Progenitor cell of endocrine pancreas (in vitro differentiated cells): ENCODE measurements at regions not wholly inside any gene's neighbourhood (a gene's known extent, or its start where the extent isn't known, plus 50 kb on each side); places are given as distances from the start of the nearest gene placed in this dataset.
"Not testable (repeated sequence)": the region's sequence is repeated elsewhere in the genome, so short reads cannot be mapped to it uniquely, and the experiment has no call there.

ENCODE experiments used
- DNase-seq: peaks from one replicate; pipeline ENCODE4 v3.0.0; 2021; ENCODE audit warnings: low spot score; ENCODE audit not compliant: unreplicated experiment
- H3K27ac Mint-ChIP-seq: 2 replicates; pipeline ENCODE4 v1.8.0; 2021; ENCODE audit warnings: mild to moderate bottlenecking, moderate library complexity, mixed read lengths
- H3K27me3 Mint-ChIP-seq: 2 replicates; pipeline ENCODE4 v1.8.0; 2021; ENCODE audit warnings: mixed read lengths
- H3K36me3 Mint-ChIP-seq: 2 replicates; pipeline ENCODE4 v1.8.0; 2022; ENCODE audit warnings: mixed read lengths; ENCODE audit not compliant: insufficient read depth
- H3K4me1 Mint-ChIP-seq: 2 replicates; pipeline ENCODE4 v1.8.0; 2021; ENCODE audit warnings: low read depth, mixed read lengths
- H3K4me3 Mint-ChIP-seq: 2 replicates; pipeline ENCODE4 v1.8.0; 2021; ENCODE audit warnings: low read depth, mild to moderate bottlenecking, moderate library complexity, mixed read lengths
- H3K9me3 Mint-ChIP-seq: 2 replicates; pipeline ENCODE4 v1.8.0; 2021; ENCODE audit warnings: low read depth, mixed read lengths
- TF ChIP-seq, protein P1 (sequence below): fragments of 200-600 bp; sonication (generic); IDR thresholded peaks from one replicate; pipeline ENCODE4 v1.5.0; 2021; ENCODE audit warnings: antibody characterized with exemption, mild to moderate bottlenecking; ENCODE audit not compliant: unreplicated experiment

- TF ChIP-seq, protein P1, sequence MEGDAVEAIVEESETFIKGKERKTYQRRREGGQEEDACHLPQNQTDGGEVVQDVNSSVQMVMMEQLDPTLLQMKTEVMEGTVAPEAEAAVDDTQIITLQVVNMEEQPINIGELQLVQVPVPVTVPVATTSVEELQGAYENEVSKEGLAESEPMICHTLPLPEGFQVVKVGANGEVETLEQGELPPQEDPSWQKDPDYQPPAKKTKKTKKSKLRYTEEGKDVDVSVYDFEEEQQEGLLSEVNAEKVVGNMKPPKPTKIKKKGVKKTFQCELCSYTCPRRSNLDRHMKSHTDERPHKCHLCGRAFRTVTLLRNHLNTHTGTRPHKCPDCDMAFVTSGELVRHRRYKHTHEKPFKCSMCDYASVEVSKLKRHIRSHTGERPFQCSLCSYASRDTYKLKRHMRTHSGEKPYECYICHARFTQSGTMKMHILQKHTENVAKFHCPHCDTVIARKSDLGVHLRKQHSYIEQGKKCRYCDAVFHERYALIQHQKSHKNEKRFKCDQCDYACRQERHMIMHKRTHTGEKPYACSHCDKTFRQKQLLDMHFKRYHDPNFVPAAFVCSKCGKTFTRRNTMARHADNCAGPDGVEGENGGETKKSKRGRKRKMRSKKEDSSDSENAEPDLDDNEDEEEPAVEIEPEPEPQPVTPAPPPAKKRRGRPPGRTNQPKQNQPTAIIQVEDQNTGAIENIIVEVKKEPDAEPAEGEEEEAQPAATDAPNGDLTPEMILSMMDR, result no peak
- Mint-ChIP-seq H3K4me3 (no peak overlapping the region), H3K27me3 (no peaks in the 10 kb centered on the region), H3K36me3 (no peaks in the 10 kb centered on the region), H3K4me1 (peaks cover 7% of the 10 kb centered on the region), H3K9me3 (peaks cover 11% of the 10 kb centered on the region), H3K27ac (no peak overlapping the region)
- no peak for DNase-seq
These were observed 1100.3 kb downstream of the TBL1XR1 start for GRCh38 chr3:176097027-176097426.

- H3K4me3 Mint-ChIP-seq, H3K9me3 Mint-ChIP-seq, H3K4me1 Mint-ChIP-seq, H3K27me3 Mint-ChIP-seq, DNase-seq, H3K36me3 Mint-ChIP-seq: not testable (repeated sequence)
- H3K27ac Mint-ChIP-seq, result peak overlapping the region; percentile 62
These were observed 1103.4 kb downstream of the TBL1XR1 start for GRCh38 chr3:176093892-176094291.

GRCh38 chr3:176090727-176091126 lies 1106.6 kb downstream of the TBL1XR1 start:
- Mint-ChIP-seq H3K27ac (no peak overlapping the region), H3K4me3 (no peak overlapping the region)

GRCh38 chr3:176088962-176089383 lies 1108.3 kb downstream of the TBL1XR1 start:
- Mint-ChIP-seq H3K27ac (no peak overlapping the region), H3K27me3 (no peaks in the 10 kb centered on the region), H3K4me1 (peaks cover 3% of the 10 kb centered on the region), H3K9me3 (peaks cover 15% of the 10 kb centered on the region), H3K4me3 (no peak overlapping the region), H3K36me3 (no peaks in the 10 kb centered on the region)
- DNase-seq, result no peak
- TF ChIP-seq, protein P1, result no peak

More at GRCh38 chr3:176090727-176091126, 1106.6 kb downstream of the TBL1XR1 start:
- Mint-ChIP-seq H3K36me3 (no peaks in the 10 kb centered on the region), H3K9me3 (peaks cover 17% of the 10 kb centered on the region), H3K4me1 (peaks cover 3% of the 10 kb centered on the region), H3K27me3 (no peaks in the 10 kb centered on the region)
- TF ChIP-seq, protein P1, result no peak
- no peak for DNase-seq

- peaks cover 3% of the 10 kb centered on the region for H3K4me1 Mint-ChIP-seq
These were observed 1110.1 kb downstream of the TBL1XR1 start for GRCh38 chr3:176087066-176087697.

More at GRCh38 chr3:176087066-176087697, 1110.1 kb downstream of the TBL1XR1 start:
- no peaks in the 10 kb centered on the region for H3K36me3 Mint-ChIP-seq
- H3K27me3 Mint-ChIP-seq, result no peaks in the 10 kb centered on the region
- no peak for DNase-seq
- H3K27ac Mint-ChIP-seq, result no peak overlapping the region
- no peak overlapping the region for H3K4me3 Mint-ChIP-seq
- H3K9me3 Mint-ChIP-seq, result peaks cover 8% of the 10 kb centered on the region
- TF ChIP-seq, protein P1, result no peak
